Stimulated activated CD4-positive, alpha-beta T cell treated with anti-CD3 and anti-CD28 coated beads, Interleukin-12 subunit alpha, Interleukin-12 subunit beta, amount 100 ng/mL, for 24 hours (primary cell): ENCODE measurements at regions not wholly inside any gene's neighbourhood (a gene's known extent, or its start where the extent isn't known, plus 50 kb on each side); places are given as distances from the start of the nearest gene placed in this dataset.

Experiments
- DNase-seq, 2 experiments: peaks; one replicate each; pipeline ENCODE4 v3.0.0-alpha.2; 2020; ENCODE audit warnings: low read depth in 2 of 2

GRCh38 chr3:69568951-69569350 is 170.3 kb upstream of the MITF start:
- DNase-seq: no peak

GRCh38 chr3:69568458-69568857 is 170.8 kb upstream of the MITF start:
- DNase-seq: no peak

GRCh38 chr3:69567710-69568052 is 171.6 kb upstream of the MITF start:
- DNase-seq: no peak

- no peak for DNase-seq
These were observed 172.1 kb upstream of the MITF start for GRCh38 chr3:69567023-69567709.

GRCh38 chr3:69566275-69566674 is 173.0 kb upstream of the MITF start:
- DNase-seq: no peak

GRCh38 chr3:69565316-69565715 is 173.9 kb upstream of the MITF start:
- no peak for DNase-seq

GRCh38 chr3:69563981-69564380 is 175.3 kb upstream of the MITF start:
- no peak for DNase-seq

GRCh38 chr3:69563151-69563550 is 176.1 kb upstream of the MITF start:
- DNase-seq: no peak

GRCh38 chr3:69562020-69562419 is 176.1 kb upstream of the FRMD4B start:
- no peak for DNase-seq

- DNase-seq: no peak
These were observed 174.9 kb upstream of the FRMD4B start for GRCh38 chr3:69560818-69561217.

GRCh38 chr3:69560116-69560515 is 174.2 kb upstream of the FRMD4B start:
- no peak for DNase-seq

GRCh38 chr3:69558912-69559311 is 173.0 kb upstream of the FRMD4B start:
- no peak for DNase-seq

GRCh38 chr3:69554576-69554975 is 168.7 kb upstream of the FRMD4B start:
- no peak for DNase-seq

GRCh38 chr3:69553888-69554287 is 168.0 kb upstream of the FRMD4B start:
- DNase-seq: no peak

- no peak for DNase-seq
These were observed 161.6 kb upstream of the FRMD4B start for GRCh38 chr3:69547461-69547880.

- DNase-seq: no peak
These were observed 157.0 kb upstream of the FRMD4B start for GRCh38 chr3:69542805-69543429.

GRCh38 chr3:69542089-69542804 is 156.4 kb upstream of the FRMD4B start:
- no peak for DNase-seq

- no peak for DNase-seq
These were observed 155.8 kb upstream of the FRMD4B start for GRCh38 chr3:69541711-69542088.

GRCh38 chr3:69540706-69541581 is 155.1 kb upstream of the FRMD4B start:
- DNase-seq: no peak

GRCh38 chr3:69539134-69539533 is 153.2 kb upstream of the FRMD4B start:
- DNase-seq: no peak

- no peak for DNase-seq
These were observed 152.4 kb upstream of the FRMD4B start for GRCh38 chr3:69538281-69538680.

GRCh38 chr3:69536306-69537020 is 150.6 kb upstream of the FRMD4B start:
- no peak for DNase-seq
